H1 (cell line): ENCODE measurements at regions not wholly inside any gene's neighbourhood (a gene's known extent, or its start where the extent isn't known, plus 50 kb on each side); places are given as distances from the start of the nearest gene placed in this dataset.

Experiments
- CTCF ChIA-PET: fragments of 300-600 bp; sonication (Branson Sonifier 250); formaldehyde crosslinking; loops from one replicate; lab custom pipeline; 2021; ENCODE audit not compliant: partially characterized antibody; lab: Charles Lee
- POLR2A ChIA-PET: fragments of 300-600 bp; sonication (Branson Sonifier 250); formaldehyde crosslinking; loops from one replicate; lab custom pipeline; 2021; ENCODE audit warnings: inconsistent platforms; ENCODE audit not compliant: partially characterized antibody; lab: Charles Lee
- DNase-seq, 2 experiments: peaks; one replicate each; pipeline versions ENCODE4 v3.0.0 to v3.0.0-alpha.2; 2010 to 2022; ENCODE audit warnings: low spot score in 2 of 2, low read depth in 1 of 2, mixed read lengths in 1 of 2
- FAIRE-seq: peaks from 2 replicates; lab custom pipeline; 2011; peaks lifted over from hg19 to GRCh38; lab: Jason Lieb, UNC
- H2AFZ ChIP-seq: 2 replicates; pipeline ENCODE4 v1.8.1; 2012; ENCODE audit warnings: low read length, inconsistent platforms
- H2AK5ac ChIP-seq: 2 replicates; pipeline ENCODE4 v1.6.1; 2013; ENCODE audit warnings: low read depth, low read length
- H2BK120ac ChIP-seq: replicated peaks from 2 replicates; pipeline ENCODE3; 2013; ENCODE audit warnings: low read depth, low read length, inconsistent platforms
- H2BK12ac ChIP-seq: 2 replicates; pipeline ENCODE4 v1.6.1; 2013; ENCODE audit warnings: low read depth, low read length
- H2BK15ac ChIP-seq: 2 replicates; pipeline ENCODE4 v1.6.1; 2013; ENCODE audit warnings: low read length
- H2BK20ac ChIP-seq: 2 replicates; pipeline ENCODE4 v1.6.1; 2013; ENCODE audit warnings: low read length
- H2BK5ac ChIP-seq: 2 replicates; pipeline ENCODE4 v1.6.1; 2013; ENCODE audit warnings: low read depth, low read length
- H3K14ac ChIP-seq: 2 replicates; pipeline ENCODE4 v1.6.1; 2013; ENCODE audit warnings: inconsistent platforms; ENCODE audit not compliant: insufficient read length
- H3K18ac ChIP-seq: 2 replicates; pipeline ENCODE4 v1.6.1; 2013; ENCODE audit warnings: low read length; ENCODE audit errors: extremely low read depth
- H3K23ac ChIP-seq: 2 replicates; pipeline ENCODE4 v1.6.1; 2013; ENCODE audit warnings: inconsistent platforms; ENCODE audit not compliant: insufficient read length
- H3K23me2 ChIP-seq: 2 replicates; pipeline ENCODE4 v1.6.1; 2013; ENCODE audit warnings: low read depth, low read length
- H3K27ac ChIP-seq: 2 replicates; pipeline ENCODE4 v1.6.1; 2011; ENCODE audit warnings: low read depth, low read length, inconsistent platforms
- H3K27me3 ChIP-seq, 4 experiments: replicated peaks in 1 of 4; 1 replicate in 1 of 4; 2 replicates in 3 of 4; pipeline versions ENCODE4 v1.6.1 to v1.8.1; 2011 to 2013; ENCODE audit warnings: low read length in 3 of 4, mild to moderate bottlenecking in 3 of 4, inconsistent platforms in 2 of 4, mixed read lengths in 2 of 4, moderate library complexity in 1 of 4; ENCODE audit not compliant: control insufficient read depth in 3 of 4, insufficient read depth in 3 of 4; ENCODE audit errors: extremely low read depth in 1 of 4
- H3K36me3 ChIP-seq, 4 experiments: 2 replicates each; pipeline versions ENCODE4 v1.6.1 to v1.8.1; 2011 to 2013; ENCODE audit warnings: mild to moderate bottlenecking in 4 of 4, low read length in 3 of 4, moderate library complexity in 2 of 4, control low read depth in 1 of 4, inconsistent platforms in 1 of 4; ENCODE audit not compliant: insufficient read depth in 4 of 4, control insufficient read depth in 2 of 4
- H3K4ac ChIP-seq: replicated peaks from 2 replicates; pipeline ENCODE3; 2013; ENCODE audit warnings: low read length, low read depth, mixed read lengths, inconsistent platforms; ENCODE audit not compliant: insufficient read length
- H3K4me1 ChIP-seq, 4 experiments: replicated peaks in 1 of 4; 1 replicate in 1 of 4; 2 replicates in 3 of 4; pipeline versions ENCODE4 v1.6.1 to v1.8.1; 2011 to 2013; ENCODE audit warnings: low read length in 3 of 4, inconsistent platforms in 2 of 4, mixed read lengths in 1 of 4; ENCODE audit not compliant: insufficient read depth in 4 of 4, control insufficient read depth in 3 of 4
- H3K4me2 ChIP-seq, 2 experiments: 2 replicates each; pipeline versions ENCODE4 v1.6.1 to v1.8.1; 2011 to 2013; ENCODE audit warnings: low read depth in 2 of 2, low read length in 2 of 2, control low read depth in 1 of 2, inconsistent platforms in 1 of 2, mild to moderate bottlenecking in 1 of 2; ENCODE audit not compliant: insufficient read depth in 1 of 2
- H3K4me3 ChIP-seq, 4 experiments: fragments of 200-600, 300-600 bp in 1 of 4; sonication (generic), shearing (Covaris generic), sonication (Bioruptor Twin) in 1 of 4; 2 replicates each; pipeline versions ENCODE4 v1.5.1 to v1.8.1; 2011 to 2016; ENCODE audit warnings: low read length in 4 of 4, low read depth in 3 of 4, control low read depth in 2 of 4, inconsistent platforms in 2 of 4, mild to moderate bottlenecking in 2 of 4, mixed read lengths in 1 of 4, moderate library complexity in 1 of 4; ENCODE audit not compliant: insufficient read depth in 2 of 4; ENCODE audit errors: extremely low read depth in 1 of 4
- H3K56ac ChIP-seq: replicated peaks from 2 replicates; pipeline ENCODE3; 2013; ENCODE audit warnings: low read depth, mild to moderate bottlenecking, mixed read lengths, low read length, inconsistent platforms; ENCODE audit not compliant: insufficient read length
- H3K79me1 ChIP-seq: 2 replicates; pipeline ENCODE4 v1.6.1; 2013; ENCODE audit warnings: low read depth, low read length, control low read depth
- H3K79me2 ChIP-seq, 2 experiments: 2 replicates each; pipeline versions ENCODE4 v1.6.1 to v1.8.1; 2012 to 2013; ENCODE audit warnings: low read length in 2 of 2, mild to moderate bottlenecking in 2 of 2, inconsistent platforms in 1 of 2; ENCODE audit not compliant: insufficient read depth in 2 of 2, control insufficient read depth in 1 of 2
- H3K9ac ChIP-seq, 4 experiments: replicated peaks in 1 of 4; 1 replicate in 1 of 4; 2 replicates in 3 of 4; pipeline versions ENCODE4 v1.6.1 to v1.8.1; 2011 to 2013; ENCODE audit warnings: low read depth in 3 of 4, low read length in 3 of 4, control low read depth in 2 of 4, mild to moderate bottlenecking in 2 of 4, moderate library complexity in 2 of 4, inconsistent platforms in 1 of 4; ENCODE audit errors: extremely low read depth in 1 of 4
- H3K9me3 ChIP-seq, 2 experiments: 2 replicates each; pipeline versions ENCODE4 v1.6.1 to v1.8.1; 2012 to 2013; ENCODE audit warnings: mild to moderate bottlenecking in 2 of 2, moderate library complexity in 2 of 2, control low read depth in 1 of 2, inconsistent platforms in 1 of 2, low read depth in 1 of 2, low read length in 1 of 2, mixed read lengths in 1 of 2; ENCODE audit not compliant: insufficient read depth in 2 of 2
- H4K20me1 ChIP-seq, 2 experiments: replicated peaks in 1 of 2; 2 replicates each; pipeline versions ENCODE3 to v1.8.1; 2011 to 2013; ENCODE audit warnings: inconsistent platforms in 2 of 2, low read length in 2 of 2, mild to moderate bottlenecking in 1 of 2; ENCODE audit not compliant: insufficient read depth in 2 of 2, control insufficient read depth in 1 of 2
- H4K5ac ChIP-seq: 2 replicates; pipeline ENCODE4 v1.6.1; 2013; ENCODE audit warnings: low read length, low read depth, mixed read lengths, inconsistent platforms; ENCODE audit not compliant: insufficient read length
- H4K8ac ChIP-seq: 2 replicates; pipeline ENCODE4 v1.8.0; 2013; ENCODE audit warnings: mild to moderate bottlenecking, moderate library complexity, low read length, inconsistent platforms; ENCODE audit not compliant: insufficient read depth; ENCODE audit errors: extremely low read depth
- H4K91ac ChIP-seq: replicated peaks from 2 replicates; pipeline ENCODE3; 2013; ENCODE audit warnings: low read length, mixed read lengths, inconsistent platforms; ENCODE audit not compliant: insufficient read length
- CBX5 ChIP-seq: fragments of 300-800, 300-1000 bp; sonication (generic); IDR thresholded peaks from 2 replicates; pipeline ENCODE4 v1.7.1; 2016; ENCODE audit warnings: antibody characterized with exemption, low read length, low read depth
- CBX8 ChIP-seq: fragments of 300-800, 300-1000 bp; sonication (generic); IDR thresholded peaks from 2 replicates; pipeline ENCODE4 v1.7.1; 2016; ENCODE audit warnings: low read depth, low read length, borderline replicate concordance
- EGR1 ChIP-seq: IDR thresholded peaks from 2 replicates; pipeline ENCODE4 v1.6.1; 2011; ENCODE audit warnings: low read depth, low read length, borderline replicate concordance
- GABPA ChIP-seq: IDR thresholded peaks from 2 replicates; pipeline ENCODE4 v1.6.1; 2011; ENCODE audit warnings: mild to moderate bottlenecking, low read length, moderate library complexity, borderline replicate concordance; ENCODE audit not compliant: insufficient read depth
- KDM1A ChIP-seq: fragments of 200-600, 300-600 bp; sonication (generic); IDR thresholded peaks from 2 replicates; pipeline ENCODE4 v1.7.1; 2016; ENCODE audit warnings: mild to moderate bottlenecking, low read length, borderline replicate concordance
- NRF1 ChIP-seq: IDR thresholded peaks from 2 replicates; pipeline ENCODE4 v1.6.1; 2011; ENCODE audit warnings: mild to moderate bottlenecking, low read depth, low read length, improper control_type of control experiment
- POLR2AphosphoS5 ChIP-seq: IDR thresholded peaks from 2 replicates; pipeline ENCODE4 v1.6.1; 2011; ENCODE audit warnings: low read depth, low read length
- RAD21 ChIP-seq, 2 experiments: IDR thresholded peaks in 1 of 2; conservative IDR thresholded peaks in 1 of 2; 2 replicates each; pipeline ENCODE4 v1.6.1; 2011; ENCODE audit warnings: low read depth in 2 of 2, low read length in 2 of 2, improper control_type of control experiment in 1 of 2, inconsistent platforms in 1 of 2, mild to moderate bottlenecking in 1 of 2, moderate library complexity in 1 of 2
- RXRA ChIP-seq: IDR thresholded peaks from 2 replicates; pipeline ENCODE4 v1.6.1; 2011; ENCODE audit warnings: low read depth, mild to moderate bottlenecking, low read length, moderate library complexity; ENCODE audit not compliant: insufficient read depth
- SAP30 ChIP-seq: fragments of 300-600 bp; sonication (generic); IDR thresholded peaks from 2 replicates; pipeline ENCODE4 v1.7.1; 2012; ENCODE audit warnings: low read length, moderate library complexity, mild to moderate bottlenecking, inconsistent platforms; ENCODE audit not compliant: insufficient read depth, insufficient replicate concordance
- SIN3A ChIP-seq, 2 experiments: IDR thresholded peaks in 1 of 2; conservative IDR thresholded peaks in 1 of 2; 2 replicates each; pipeline ENCODE4 v1.6.1; 2011 to 2012; ENCODE audit warnings: low read length in 2 of 2, improper control_type of control experiment in 1 of 2, low read depth in 1 of 2, mild to moderate bottlenecking in 1 of 2
- SIX5 ChIP-seq: IDR thresholded peaks from 2 replicates; pipeline ENCODE4 v1.6.1; 2011; ENCODE audit warnings: mild to moderate bottlenecking, low read depth, low read length
- SP4 ChIP-seq: IDR thresholded peaks from 2 replicates; pipeline ENCODE4 v1.6.1; 2012; ENCODE audit warnings: low read length, inconsistent platforms
- SRF ChIP-seq: IDR thresholded peaks from 2 replicates; pipeline ENCODE4 v1.6.1; 2011; ENCODE audit warnings: mild to moderate bottlenecking, low read depth, low read length, moderate library complexity
- TAF1 ChIP-seq: IDR thresholded peaks from 2 replicates; pipeline ENCODE4 v1.6.1; 2011; ENCODE audit warnings: mild to moderate bottlenecking, low read depth, low read length
- TCF12 ChIP-seq: IDR thresholded peaks from 2 replicates; pipeline ENCODE4 v1.6.1; 2011; ENCODE audit warnings: low read depth, mild to moderate bottlenecking, low read length
- WGBS, 2 experiments: shearing (Covaris generic) in 1 of 2; methylation state at CpG; one replicate each; pipeline versions ENCODE4 v1.1.6 to v1.1.7; 2013 to 2015; ENCODE audit warnings: low lambda C conversion rate in 2 of 2, mixed read lengths in 2 of 2, inconsistent platforms in 1 of 2, low coverage in 1 of 2, missing lambda C conversion rate in 1 of 2; ENCODE audit not compliant: insufficient replicate concordance in 2 of 2, insufficient coverage in 1 of 2, insufficient read length in 1 of 2; ENCODE audit errors: extremely low coverage in 1 of 2, missing lambda C conversion rate in 1 of 2; 5-methylcytosine and 5-hydroxymethylcytosine counted together

DNA sequence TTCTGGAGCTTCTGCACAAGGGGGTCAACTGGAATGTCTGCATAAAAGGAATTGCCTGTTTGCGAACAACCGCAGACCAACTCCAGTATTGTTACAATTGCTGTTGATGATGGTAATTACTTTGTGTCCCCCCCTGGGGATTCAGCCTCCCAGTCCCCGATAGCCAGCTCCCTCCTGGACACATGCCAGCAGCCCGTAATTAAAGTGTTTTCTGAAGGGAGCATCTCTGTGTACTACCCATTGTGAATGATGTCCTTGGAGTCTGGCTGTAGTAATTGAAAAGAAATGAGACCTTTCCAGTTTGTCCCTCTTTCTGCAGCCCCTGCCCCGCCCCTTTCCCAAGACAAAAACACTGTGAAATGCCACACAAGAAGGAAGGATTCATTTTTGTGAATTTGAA, 377.1 kb upstream of the LCORL start:
- Histone ChIP-seq H3K27ac (no peak overlapping the region), H2BK120ac (no peak overlapping the region), H4K20me1 (no peaks in the 10 kb centered on the region), H2BK5ac (no peak overlapping the region), H3K4ac (no peak overlapping the region), H3K23ac (no peak overlapping the region), H3K23me2 (no peaks in the 10 kb centered on the region), H3K4me3 (no peak overlapping the region), H3K79me1 (no peaks in the 10 kb centered on the region), H3K9me3 (peaks cover 62 to 64% of the 10 kb centered on the region in 2 experiments), H3K4me2 (no peak overlapping the region), H4K91ac (no peak overlapping the region), H3K27me3 (no peaks in the 10 kb centered on the region), H3K4me1 (no peaks in the 10 kb centered on the region), H3K18ac (no peak overlapping the region), H2BK15ac (no peak overlapping the region), H2AFZ (no peak overlapping the region), H3K56ac (no peak overlapping the region), H2BK12ac (no peak overlapping the region), H2AK5ac (no peak overlapping the region), H3K14ac (no peak overlapping the region), H4K8ac (no peak overlapping the region), H3K79me2 (no peaks in the 10 kb centered on the region), H2BK20ac (no peak overlapping the region), H3K36me3 (no peaks in the 10 kb centered on the region), H3K9ac (no peak overlapping the region), H4K5ac (no peak overlapping the region)
- ChIA-PET CTCF (no interaction called here), POLR2A (no interaction called here)
- FAIRE-seq (no peak), DNase-seq (no peak)
- WGBS, 2 experiments = 64% methylated on average over 5 of the region's 5 CpGs; no CpG with 5 or more reads in 1 of the 2 experiments
- TF ChIP-seq SP4 (no peak), GABPA (no peak), SAP30 (no peak), POLR2AphosphoS5 (no peak), SIX5 (no peak), SIN3A (conservative IDR thresholded peaks at IDR 0.05 in 1 of 2, IDR thresholded peaks at IDR 0.05 in 1 of 2; ENCODE audit: low read depth in 1 of 2, low read length in 2 of 2) (no peak), KDM1A (no peak), TCF12 (no peak), RXRA (no peak), RAD21 (IDR thresholded peaks at IDR 0.05 in 1 of 2, conservative IDR thresholded peaks at IDR 0.05 in 1 of 2; ENCODE audit: low read depth in 2 of 2, low read length in 2 of 2) (no peak), TAF1 (no peak), SRF (no peak), CBX8 (no peak), NRF1 (no peak), CBX5 (no peak), EGR1 (no peak)
